NK-92 (cell line): ENCODE measurements at regions not wholly inside any gene's neighbourhood (a gene's known extent, or its start where the extent isn't known, plus 50 kb on each side); places are given as distances from the start of the nearest gene placed in this dataset.

Source experiments
- DNase-seq: peaks from one replicate; lab custom pipeline; 2025; ENCODE audit not compliant: unreplicated experiment; lab: John Stamatoyannopoulos, UW

DNA sequence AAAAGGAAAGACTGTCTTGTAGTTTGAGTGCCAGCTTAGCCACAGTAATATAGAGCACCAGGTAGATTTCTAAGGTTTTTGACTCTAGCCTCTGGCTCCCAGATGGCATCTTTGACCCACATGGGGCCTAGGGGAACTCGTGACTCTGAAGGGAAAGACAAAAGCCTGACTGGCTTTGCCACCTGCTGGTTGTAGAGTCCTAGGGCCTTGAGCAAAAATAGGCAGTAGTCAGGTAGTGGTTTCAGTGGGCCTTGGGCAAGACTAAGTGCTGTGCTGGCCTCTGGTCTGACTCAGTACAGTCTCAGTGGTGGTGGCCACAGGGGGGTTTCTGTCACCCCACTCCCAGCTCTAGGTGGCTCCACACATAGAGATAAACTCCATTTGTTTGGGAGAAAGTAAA lies 349.4 kb downstream of the FAM181B start:
- no peak for DNase-seq

DNA sequence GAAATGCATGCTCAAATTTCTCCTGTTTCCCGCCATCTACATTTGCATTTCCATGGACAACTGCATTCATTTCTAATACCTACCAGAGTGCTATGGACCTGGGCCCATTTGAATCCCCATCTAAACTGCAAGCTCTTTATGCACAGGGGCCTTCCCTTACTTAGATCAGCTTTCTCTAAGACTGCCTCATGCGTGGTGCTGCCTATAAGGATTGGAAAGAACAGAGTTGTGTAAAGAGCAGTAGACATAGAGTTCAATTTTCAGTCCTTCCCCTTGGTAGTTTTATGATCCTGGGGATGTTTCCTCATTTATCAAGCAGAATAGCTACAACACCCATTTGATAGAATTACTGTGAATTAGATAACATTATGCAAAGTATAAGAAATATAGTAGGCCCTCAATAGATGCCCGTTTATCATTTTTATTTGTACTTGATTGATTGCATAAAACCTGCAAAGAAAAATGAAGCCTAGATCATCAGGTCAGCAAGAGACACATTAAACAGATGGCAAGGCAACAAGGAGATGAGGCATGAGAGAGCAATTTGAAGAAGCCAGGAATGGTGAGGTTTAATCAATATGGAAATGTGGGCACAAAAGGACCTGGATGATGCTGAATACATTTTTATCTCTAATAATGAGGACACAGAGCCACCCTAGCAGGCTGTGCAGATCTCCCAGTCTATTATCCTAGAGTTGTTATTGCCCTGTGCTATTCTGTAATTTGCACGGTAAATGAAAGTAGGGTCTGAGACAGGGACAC lies 359.7 kb downstream of the FAM181B start:
- DNase-seq: no peak

- no peak for DNase-seq
Observed at GRCh38 chr11:82365351-82365750, 368.3 kb downstream of the FAM181B start.

- no peak for DNase-seq
Observed at GRCh38 chr11:82356316-82356715, 377.3 kb downstream of the FAM181B start.

DNA sequence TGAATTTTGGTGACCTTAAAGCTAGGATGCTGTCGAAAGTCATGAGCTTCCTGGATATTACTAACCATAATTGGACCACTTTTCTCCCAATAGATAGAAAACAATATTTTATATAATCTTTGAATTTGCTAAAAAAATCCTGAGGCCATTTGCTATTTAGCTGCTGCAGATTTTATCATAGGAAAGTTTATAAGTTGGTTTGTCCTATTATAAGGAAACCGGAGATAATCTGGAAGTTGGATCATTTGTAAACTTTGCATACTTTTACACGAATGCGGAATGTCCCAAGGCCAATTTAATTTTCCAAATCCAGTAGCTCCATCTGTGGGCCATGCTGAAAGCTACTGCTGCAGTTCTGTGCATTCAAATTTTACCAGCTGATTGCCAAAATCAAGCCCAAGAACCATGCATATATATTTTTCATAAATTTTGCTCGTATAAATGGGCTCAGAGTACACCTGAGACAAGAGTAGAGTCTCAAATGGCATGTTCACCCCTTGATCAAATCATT lies 378.3 kb downstream of the FAM181B start:
- no peak for DNase-seq

DNA sequence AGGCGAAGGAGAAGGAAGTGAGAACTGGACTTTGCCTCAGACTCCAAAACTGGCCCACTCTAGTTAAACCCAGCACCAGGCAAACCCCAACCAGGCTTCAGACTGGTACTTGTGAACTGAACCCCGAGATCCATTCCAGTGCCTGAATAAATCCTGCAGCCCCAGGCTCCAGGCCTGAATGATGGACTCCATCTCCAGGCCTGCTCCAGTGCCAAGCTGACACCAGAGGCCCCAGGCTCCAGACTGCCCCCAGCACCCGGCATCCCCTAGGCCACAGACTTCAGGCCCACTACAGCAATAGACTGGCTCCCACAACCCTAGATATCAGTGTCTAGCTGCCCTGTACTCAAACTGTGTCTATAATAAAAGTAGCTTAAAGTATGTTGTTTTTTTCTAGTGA lies 406.8 kb downstream of the FAM181B start:
- no peak for DNase-seq

GRCh38 chr11:82321206-82321605 lies 412.5 kb downstream of the FAM181B start:
- no peak for DNase-seq

- no peak for DNase-seq
Observed at GRCh38 chr11:82315093-82315492, 418.6 kb downstream of the FAM181B start.

GRCh38 chr11:82308979-82309378 lies 424.7 kb downstream of the FAM181B start:
- no peak for DNase-seq

DNA sequence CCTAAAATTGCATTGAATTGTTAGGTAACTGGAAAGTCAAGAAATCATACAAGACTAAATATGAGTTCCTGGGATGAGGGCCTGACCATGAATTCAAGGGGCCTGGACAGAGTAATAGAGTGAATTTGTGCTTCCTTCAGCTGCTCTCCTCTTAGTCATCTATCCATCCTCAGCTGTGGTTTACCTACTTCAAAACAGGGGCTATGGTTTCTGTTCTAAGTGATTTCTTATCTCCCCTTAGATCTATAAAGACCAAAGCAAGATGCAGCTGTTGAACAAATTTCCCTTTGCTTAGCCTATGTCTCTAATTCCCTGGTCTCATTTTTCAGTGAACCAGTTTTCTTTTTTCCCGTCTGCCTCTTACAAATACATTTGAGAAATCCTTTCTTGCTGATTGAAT lies 428.5 kb downstream of the FAM181B start:
- no peak for DNase-seq

DNA sequence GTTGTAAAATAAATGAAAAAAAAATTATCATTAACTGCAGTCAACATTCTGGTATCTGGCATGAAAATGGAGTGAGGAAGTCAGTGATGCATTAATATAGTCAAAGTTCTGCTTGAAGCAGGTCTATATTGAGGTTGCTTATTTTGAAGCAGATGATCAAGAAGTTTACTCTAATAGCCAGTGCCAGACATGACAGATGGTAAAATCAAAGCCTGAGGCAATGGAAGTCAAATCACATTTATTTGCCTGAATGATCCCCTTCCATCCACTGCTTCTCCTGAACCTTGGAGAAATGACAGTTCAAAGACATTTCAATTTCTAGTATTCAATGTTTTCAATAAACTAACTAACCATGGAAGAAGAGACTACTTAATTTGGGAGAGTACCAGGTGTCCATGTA lies 430.0 kb downstream of the FAM181B start:
- no peak for DNase-seq

GRCh38 chr11:82288471-82288870 lies 445.2 kb downstream of the FAM181B start:
- DNase-seq: no peak

GRCh38 chr11:82270870-82271269 lies 462.8 kb downstream of the FAM181B start:
- no peak for DNase-seq

- DNase-seq: no peak
Observed at GRCh38 chr11:82268627-82269026, 465.0 kb downstream of the FAM181B start.

- no peak for DNase-seq
Observed at GRCh38 chr11:82267186-82267585, 466.5 kb downstream of the FAM181B start.

DNA sequence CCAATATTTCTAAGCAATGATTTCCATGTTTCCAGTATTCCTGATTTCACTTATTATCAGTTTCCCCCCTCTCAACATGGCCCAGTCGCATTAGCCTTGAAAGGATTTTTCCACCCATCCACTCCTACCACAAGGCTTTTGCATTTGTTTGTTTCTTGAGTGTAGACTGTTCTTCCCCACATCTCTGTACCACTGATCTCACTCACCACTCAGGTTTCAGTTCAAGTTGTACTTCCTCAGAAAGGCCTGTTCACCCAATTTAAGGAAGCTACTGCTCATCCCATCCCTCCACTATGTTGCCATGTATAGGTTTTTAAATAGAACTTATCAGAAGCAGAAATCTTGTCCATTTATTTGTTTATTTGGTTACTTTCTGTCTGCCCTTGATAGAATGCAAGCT lies 472.3 kb downstream of the FAM181B start:
- DNase-seq: no peak

GRCh38 chr11:82250047-82250446 lies 483.6 kb downstream of the FAM181B start:
- no peak for DNase-seq

- no peak for DNase-seq
Observed at GRCh38 chr11:82246926-82247325, 486.7 kb downstream of the FAM181B start.

DNA sequence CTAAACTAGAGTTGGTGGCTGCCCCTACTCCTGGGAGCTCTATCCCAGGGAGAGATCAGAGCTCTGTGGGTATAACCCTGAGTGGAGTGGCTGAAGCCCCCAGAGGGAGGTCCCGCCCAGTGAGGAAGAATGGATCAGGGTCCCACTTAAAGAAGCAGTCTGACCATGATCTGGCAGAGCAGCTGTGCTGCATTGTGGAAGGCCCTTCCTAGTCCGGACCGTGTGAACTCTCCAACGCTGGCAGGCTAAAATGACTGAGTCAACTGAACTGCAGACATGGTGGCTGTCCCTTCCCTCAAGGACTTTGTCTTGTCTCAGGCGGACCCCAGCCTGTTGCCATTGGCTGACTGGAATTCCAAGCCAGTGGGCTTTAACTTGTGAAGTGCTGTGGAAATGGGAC lies 494.2 kb downstream of the FAM181B start:
- no peak for DNase-seq

GRCh38 chr11:82234256-82234655 lies 499.4 kb downstream of the FAM181B start:
- no peak for DNase-seq

- no peak for DNase-seq
Observed at GRCh38 chr11:82233201-82233600, 500.5 kb downstream of the FAM181B start.

DNA sequence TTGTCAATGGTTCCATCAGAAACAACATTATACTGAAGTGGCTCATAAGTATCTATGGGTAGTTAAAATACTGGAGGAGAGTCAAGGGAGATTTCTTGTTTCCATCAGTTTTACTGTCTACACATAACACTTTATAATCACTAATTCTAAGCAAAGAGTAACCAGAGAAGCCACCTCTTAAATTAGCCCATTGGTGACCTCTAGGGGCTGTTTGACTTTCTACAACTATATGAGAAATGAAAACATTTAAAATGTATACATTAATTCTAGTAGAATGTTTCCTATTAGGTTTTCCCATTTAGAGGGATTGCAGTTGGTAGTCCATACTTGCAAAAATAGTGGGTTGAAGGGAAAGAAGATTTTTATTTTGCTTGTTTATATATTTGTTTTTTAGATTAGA lies 504.3 kb downstream of the FAM181B start:
- DNase-seq: no peak

DNA sequence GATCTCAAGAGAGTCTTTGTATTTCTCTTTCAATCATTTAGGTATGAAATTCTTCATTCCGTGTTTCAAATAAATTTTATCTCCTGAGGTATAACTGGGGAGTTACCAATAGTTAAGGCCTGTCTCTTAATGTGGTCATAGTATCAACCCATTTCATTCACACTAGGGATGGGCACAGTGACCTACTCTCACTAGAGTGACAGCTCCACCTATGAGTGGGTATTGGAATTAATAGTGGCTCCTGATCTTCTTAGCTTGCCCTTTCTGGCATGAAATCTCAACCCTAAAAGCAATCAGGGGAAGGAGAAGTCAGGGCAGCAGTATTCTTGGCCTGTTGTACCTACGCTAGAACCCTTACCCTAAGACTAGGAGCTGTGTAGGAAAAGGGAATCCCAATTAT lies 507.7 kb downstream of the FAM181B start:
- DNase-seq: no peak
